WI38 (cell line): ENCODE measurements at regions not wholly inside any gene's neighbourhood (a gene's known extent, or its start where the extent isn't known, plus 50 kb on each side); places are given as distances from the start of the nearest gene placed in this dataset.
"Not testable (repeated sequence)": the region's sequence is repeated elsewhere in the genome, so short reads cannot be mapped to it uniquely, and the experiment has no call there.

Source experiments
- H3K4me3 ChIP-seq: 2 replicates; pipeline ENCODE4 v1.5.1; 2011; ENCODE audit warnings: low read depth, mild to moderate bottlenecking, control low read depth, low read length
- TF ChIP-seq, protein P1 (sequence below): IDR thresholded peaks from 2 replicates; pipeline ENCODE4 v1.5.1; 2012; ENCODE audit warnings: low read depth, mild to moderate bottlenecking, control low read depth, low read length

DNA sequence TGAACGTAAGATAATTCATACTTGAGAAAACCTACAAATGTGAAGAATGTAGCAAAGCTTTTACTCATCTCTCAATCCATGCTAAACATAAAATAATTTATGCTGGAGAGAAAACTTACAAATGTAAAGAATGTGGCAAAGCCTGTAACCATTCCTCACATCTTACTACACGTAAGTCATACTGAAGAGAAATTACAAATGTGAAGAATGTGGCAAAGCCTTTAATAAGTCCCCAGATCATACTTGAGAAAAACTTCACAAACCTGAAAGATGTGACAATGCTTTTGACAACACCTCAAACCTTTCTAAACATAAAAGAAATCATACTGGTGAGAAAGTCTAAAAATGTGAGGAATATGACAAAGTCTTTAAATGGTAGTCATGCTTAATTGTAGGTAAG, 89.4 kb downstream of the ZNF675 start:
- no peak overlapping the region for H3K4me3 ChIP-seq
- TF ChIP-seq, protein P1, sequence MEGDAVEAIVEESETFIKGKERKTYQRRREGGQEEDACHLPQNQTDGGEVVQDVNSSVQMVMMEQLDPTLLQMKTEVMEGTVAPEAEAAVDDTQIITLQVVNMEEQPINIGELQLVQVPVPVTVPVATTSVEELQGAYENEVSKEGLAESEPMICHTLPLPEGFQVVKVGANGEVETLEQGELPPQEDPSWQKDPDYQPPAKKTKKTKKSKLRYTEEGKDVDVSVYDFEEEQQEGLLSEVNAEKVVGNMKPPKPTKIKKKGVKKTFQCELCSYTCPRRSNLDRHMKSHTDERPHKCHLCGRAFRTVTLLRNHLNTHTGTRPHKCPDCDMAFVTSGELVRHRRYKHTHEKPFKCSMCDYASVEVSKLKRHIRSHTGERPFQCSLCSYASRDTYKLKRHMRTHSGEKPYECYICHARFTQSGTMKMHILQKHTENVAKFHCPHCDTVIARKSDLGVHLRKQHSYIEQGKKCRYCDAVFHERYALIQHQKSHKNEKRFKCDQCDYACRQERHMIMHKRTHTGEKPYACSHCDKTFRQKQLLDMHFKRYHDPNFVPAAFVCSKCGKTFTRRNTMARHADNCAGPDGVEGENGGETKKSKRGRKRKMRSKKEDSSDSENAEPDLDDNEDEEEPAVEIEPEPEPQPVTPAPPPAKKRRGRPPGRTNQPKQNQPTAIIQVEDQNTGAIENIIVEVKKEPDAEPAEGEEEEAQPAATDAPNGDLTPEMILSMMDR, result no peak

DNA sequence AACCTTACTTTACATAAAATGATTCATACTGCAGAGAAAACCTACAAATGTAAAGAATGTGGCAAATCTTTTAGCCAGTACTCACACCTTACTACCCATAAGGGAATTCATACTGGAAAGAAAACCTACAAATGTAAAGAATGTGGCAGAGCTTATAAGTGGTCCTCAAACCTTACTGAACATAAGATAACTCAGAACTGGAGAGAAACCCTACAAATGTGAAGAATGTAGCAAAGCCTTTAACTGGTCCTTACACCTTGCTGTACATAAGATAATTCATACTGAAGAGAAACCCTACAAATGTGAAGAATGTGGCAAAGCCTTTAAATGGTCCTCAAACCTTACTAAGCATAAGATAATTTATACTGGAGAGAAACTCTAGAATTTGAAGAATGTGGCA, 90.1 kb downstream of the ZNF675 start:
- TF ChIP-seq, protein P1, result no peak

DNA sequence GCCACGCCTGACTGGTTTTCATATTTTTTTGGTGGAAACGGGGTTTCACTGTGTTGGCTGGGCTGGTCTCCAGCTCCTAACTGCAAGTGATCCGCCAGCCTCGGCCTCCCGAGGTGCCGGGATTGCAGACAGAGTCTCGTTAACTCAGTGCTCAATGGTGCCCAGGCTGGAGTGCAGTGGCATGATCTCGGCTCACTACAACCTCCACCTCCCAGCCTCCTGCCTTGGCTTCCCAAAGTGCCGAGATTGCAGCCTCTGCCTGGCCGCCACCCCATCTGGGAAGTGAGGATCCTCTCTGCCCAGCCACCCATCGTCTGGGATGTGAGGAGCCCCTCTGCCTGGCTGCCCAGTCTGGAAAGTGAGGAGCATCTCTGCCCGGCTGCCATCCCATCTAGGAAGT, 92.7 kb downstream of the ZNF675 start:
- not testable (repeated sequence) for H3K4me3 ChIP-seq

More for the DNA sequence above, 90.1 kb downstream of the ZNF675 start:
- no peak overlapping the region for H3K4me3 ChIP-seq

DNA sequence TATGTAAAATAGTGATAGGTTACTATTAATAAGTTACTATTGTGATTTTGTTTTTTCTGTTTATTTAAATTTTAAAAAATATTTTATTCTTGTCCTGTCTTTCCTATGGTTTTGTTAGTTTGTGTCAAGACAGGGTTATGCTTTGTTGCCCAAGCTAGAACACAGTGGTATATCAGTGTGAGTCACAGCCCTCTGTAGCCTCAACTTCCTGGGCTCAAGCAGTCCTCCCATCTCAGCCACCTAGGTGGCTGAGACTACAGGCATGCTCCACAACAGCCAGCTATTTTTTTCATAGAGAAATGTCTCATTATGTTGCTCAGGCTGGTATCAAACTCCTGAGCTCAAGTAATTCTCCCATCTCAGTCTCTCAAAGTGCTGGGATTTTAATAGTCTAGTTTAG, 99.5 kb downstream of the ZNF675 start:
- no peak overlapping the region for H3K4me3 ChIP-seq
- TF ChIP-seq, protein P1, result no peak

DNA sequence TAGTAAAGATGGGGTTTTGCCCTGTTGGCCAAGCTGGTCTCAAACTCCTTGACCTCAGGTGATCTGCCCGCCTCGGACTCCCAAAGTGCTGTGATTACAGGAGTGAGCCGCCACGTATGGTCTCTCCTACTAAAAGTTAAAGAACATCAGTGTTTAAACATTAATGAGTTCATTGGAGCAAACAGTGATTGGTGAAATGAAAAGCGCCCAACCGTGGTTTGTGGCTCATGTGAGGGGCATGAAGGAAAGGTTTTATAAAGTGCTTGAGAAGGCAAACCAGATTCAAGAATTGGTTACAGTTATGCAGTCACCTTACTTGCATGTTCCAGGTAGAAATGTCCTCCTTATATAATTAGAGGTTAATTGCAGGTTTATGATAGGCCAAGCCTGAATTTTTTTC, 109.5 kb downstream of the ZNF675 start:
- H3K4me3 ChIP-seq, result no peak overlapping the region
- TF ChIP-seq, protein P1, result no peak

DNA sequence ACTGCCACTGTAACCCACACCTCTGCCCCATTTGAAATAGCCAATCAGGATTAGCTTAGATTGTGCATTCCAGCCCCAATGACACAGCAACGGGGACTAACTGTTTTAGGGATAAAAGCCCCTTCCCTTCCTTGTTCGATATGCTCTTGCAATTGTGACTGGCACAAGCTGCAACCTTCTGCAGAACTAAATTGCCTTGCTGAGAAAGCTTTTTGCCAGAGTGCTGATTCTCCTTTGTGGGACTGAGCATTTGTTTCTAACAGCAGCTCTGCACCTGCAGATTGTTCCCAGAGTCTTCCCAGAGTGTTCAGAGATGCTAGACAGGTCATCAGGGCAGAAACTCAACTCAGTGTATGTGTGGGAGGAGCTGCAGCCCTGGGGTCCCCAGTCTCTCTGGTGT, 115.8 kb downstream of the ZNF675 start:
- no peak overlapping the region for H3K4me3 ChIP-seq
- TF ChIP-seq, protein P1, result no peak

DNA sequence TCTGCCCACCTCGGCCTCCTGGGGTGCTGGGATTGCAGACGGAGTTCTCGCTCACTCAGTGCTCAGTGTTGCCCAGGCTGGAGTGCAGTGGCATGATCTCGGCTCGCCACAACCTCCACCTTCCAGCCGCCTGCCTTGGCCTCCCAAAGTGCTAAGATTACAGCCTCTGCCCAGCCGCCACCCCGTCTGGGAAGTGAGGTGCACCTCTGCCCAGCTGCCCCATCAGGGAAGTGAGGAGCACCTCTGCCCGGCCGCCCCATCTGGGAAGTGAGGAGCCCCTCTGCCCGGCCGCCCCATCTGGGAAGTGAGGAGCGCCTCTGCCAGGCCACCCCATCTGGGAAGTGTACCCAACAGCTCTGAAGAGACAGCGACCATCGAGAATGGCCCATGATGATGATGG, 118.9 kb downstream of the ZNF675 start:
- not testable (repeated sequence) for H3K4me3 ChIP-seq

DNA sequence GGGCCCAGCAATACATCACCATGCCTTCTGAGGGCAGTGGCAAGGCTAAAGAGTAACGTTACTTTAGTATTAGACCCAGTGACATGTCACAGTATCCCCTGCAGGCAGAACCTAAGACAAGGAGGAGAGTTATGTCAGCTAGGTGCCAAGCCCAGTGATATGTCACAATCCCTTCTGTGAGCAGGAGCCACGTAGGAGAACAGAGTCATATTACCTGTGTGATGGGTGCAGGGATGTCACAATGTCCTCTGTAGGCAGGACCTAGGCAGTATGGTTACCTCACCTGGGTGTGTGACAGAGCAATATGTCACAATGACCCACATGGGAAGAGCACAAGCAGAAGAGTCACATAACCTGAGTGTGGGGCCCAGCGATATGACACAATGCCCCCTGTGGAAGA, 121.8 kb downstream of the ZNF675 start:
- TF ChIP-seq, protein P1, result no peak
- H3K4me3 ChIP-seq, result no peak overlapping the region
